ENCODE measurements at regions not wholly inside any gene's neighbourhood (a gene's known extent, or its start where the extent isn't known, plus 50 kb on each side); places are given as distances from the start of the nearest gene placed in this dataset.

DNA sequence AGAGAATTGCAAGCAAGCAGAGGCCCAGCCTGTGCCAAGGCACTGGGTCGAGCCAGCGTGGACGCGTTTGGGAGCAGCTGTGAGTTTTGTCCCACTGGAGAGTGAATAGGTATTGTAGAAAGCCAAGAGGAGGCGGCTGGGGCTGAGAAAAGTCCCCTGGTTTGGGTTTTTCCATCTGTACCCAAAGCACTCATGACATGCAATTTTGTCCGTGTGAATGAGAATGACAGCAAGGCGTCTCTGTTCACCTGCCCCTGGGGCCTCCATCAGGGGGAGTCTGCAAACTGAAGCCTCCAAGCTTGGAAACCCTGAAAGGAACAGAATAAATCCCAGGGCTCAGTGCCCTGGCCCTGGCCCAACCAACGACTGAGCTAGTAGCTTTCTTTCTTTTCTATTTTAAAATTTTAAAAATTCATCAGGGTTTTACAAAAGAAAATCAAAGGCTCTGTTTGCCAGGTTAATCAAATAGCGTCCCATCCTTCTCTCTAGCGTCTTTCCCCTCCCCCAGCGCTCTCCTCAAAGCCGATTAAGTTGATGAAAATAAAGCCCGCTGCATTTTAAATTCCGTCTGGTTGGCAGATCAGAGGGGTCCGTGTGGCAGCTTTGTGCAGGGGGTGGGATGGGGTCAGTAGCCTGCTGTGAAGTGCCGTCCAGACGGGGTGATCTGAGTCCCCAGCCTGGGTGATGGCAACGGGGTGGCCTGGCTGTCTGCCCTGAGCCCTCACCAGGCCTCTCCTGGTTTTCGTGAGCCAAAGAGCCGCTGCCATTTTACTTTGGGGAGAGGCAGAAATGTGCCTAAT is 171.0 kb downstream of the KATNIP start:
- TF ChIP-seq SMC3 (IDR thresholded peaks at IDR 0.05; ENCODE audit: low read depth, low read length) (no peak), CTCF (conservative IDR thresholded peaks at IDR 0.05; ENCODE audit: low read depth, low read length) (no peak), MAZ (IDR thresholded peaks at IDR 0.05; ENCODE audit: borderline replicate concordance, low read depth, low read length) (no peak), MAFK (IDR thresholded peaks at IDR 0.05; ENCODE audit: low read depth, low read length) (no peak), CEBPB (IDR thresholded peaks at IDR 0.05; ENCODE audit: low read depth, low read length) (no peak), POLR2A (IDR thresholded peaks at IDR 0.05; ENCODE audit: low read depth, low read length) (no peak), RCOR1 (IDR thresholded peaks at IDR 0.05; ENCODE audit: insufficient replicate concordance, low read length) (no peak)

Data from IMR-90 (cell line).